ENCODE measurements at regions not wholly inside any gene's neighbourhood (a gene's known extent, or its start where the extent isn't known, plus 50 kb on each side); places are given as distances from the start of the nearest gene placed in this dataset.
"Not testable (repeated sequence)": the region's sequence is repeated elsewhere in the genome, so short reads cannot be mapped to it uniquely, and the experiment has no call there.

GRCh38 chr2:221948076-221948475 lies 350.7 kb downstream of the PAX3 start:
- H3K27me3 Mint-ChIP-seq (ENCODE audit: unreplicated experiment), result peaks cover 1% of the 10 kb centered on the region
- no peaks in the 10 kb centered on the region for H3K4me1 Mint-ChIP-seq (ENCODE audit: unreplicated experiment)
- H3K36me3 Mint-ChIP-seq (ENCODE audit: low read depth, unreplicated experiment), result no peaks in the 10 kb centered on the region
- no peak overlapping the region for H3K27ac Mint-ChIP-seq (ENCODE audit: unreplicated experiment)
- H3K9me3 Mint-ChIP-seq (ENCODE audit: unreplicated experiment), result no peaks in the 10 kb centered on the region
- TF ChIP-seq, protein P1, sequence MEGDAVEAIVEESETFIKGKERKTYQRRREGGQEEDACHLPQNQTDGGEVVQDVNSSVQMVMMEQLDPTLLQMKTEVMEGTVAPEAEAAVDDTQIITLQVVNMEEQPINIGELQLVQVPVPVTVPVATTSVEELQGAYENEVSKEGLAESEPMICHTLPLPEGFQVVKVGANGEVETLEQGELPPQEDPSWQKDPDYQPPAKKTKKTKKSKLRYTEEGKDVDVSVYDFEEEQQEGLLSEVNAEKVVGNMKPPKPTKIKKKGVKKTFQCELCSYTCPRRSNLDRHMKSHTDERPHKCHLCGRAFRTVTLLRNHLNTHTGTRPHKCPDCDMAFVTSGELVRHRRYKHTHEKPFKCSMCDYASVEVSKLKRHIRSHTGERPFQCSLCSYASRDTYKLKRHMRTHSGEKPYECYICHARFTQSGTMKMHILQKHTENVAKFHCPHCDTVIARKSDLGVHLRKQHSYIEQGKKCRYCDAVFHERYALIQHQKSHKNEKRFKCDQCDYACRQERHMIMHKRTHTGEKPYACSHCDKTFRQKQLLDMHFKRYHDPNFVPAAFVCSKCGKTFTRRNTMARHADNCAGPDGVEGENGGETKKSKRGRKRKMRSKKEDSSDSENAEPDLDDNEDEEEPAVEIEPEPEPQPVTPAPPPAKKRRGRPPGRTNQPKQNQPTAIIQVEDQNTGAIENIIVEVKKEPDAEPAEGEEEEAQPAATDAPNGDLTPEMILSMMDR (IDR thresholded peaks at IDR 0.05; ENCODE audit: unreplicated experiment), result no peak
- no peak overlapping the region for H3K4me3 Mint-ChIP-seq (ENCODE audit: unreplicated experiment)
- DNase-seq (ENCODE audit: low spot score), result no peak

GRCh38 chr2:221944452-221944851 lies 354.3 kb downstream of the PAX3 start:
- not testable (repeated sequence) for DNase-seq (ENCODE audit: low spot score); H3K4me1 Mint-ChIP-seq (ENCODE audit: unreplicated experiment); H3K27ac Mint-ChIP-seq (ENCODE audit: unreplicated experiment); H3K4me3 Mint-ChIP-seq (ENCODE audit: unreplicated experiment); H3K9me3 Mint-ChIP-seq (ENCODE audit: unreplicated experiment); H3K36me3 Mint-ChIP-seq (ENCODE audit: low read depth, unreplicated experiment); H3K27me3 Mint-ChIP-seq (ENCODE audit: unreplicated experiment)

DNA sequence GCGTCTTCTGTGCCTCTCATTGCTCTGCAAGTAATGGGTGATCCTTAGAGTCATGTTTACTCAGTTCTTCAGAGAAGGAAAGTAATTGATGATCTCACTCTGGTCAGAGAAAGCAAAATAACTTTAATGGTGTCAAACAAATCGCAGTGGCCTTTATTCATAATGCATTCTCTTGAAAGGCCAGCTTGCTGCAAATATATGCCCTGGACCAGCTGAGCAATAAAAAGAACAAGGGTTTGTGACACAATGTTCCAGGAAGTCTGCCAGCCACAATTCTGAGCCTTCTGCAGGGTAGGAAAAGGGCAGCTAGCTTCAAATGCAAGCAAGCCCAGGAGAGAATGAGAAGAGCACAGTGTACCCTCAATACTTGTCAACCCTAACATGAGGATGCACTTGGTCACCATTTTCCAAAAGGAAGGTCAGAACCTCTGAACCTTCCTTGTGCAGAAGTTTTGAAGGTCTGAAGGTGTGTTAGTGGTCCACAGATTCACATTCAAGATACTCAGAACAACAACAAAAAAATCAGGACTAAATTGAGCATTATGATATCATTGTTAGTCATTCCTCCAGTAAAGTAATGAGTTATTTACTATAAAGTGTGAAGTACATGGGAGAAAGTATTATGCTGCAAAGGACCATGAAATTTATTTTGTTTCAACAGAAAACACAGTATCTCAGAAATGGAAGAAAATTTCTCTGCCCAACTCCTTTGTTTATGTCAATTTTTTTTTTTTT lies 355.6 kb downstream of the PAX3 start:
- H3K9me3 Mint-ChIP-seq (ENCODE audit: unreplicated experiment), result no peaks in the 10 kb centered on the region
- H3K27me3 Mint-ChIP-seq (ENCODE audit: unreplicated experiment), result peaks cover 3% of the 10 kb centered on the region
- no peak overlapping the region for H3K4me3 Mint-ChIP-seq (ENCODE audit: unreplicated experiment)
- TF ChIP-seq, protein P1 (IDR thresholded peaks at IDR 0.05; ENCODE audit: unreplicated experiment), result no peak
- no peaks in the 10 kb centered on the region for H3K36me3 Mint-ChIP-seq (ENCODE audit: low read depth, unreplicated experiment)
- no peaks in the 10 kb centered on the region for H3K4me1 Mint-ChIP-seq (ENCODE audit: unreplicated experiment)
- no peak for DNase-seq (ENCODE audit: low spot score)
- no peak overlapping the region for H3K27ac Mint-ChIP-seq (ENCODE audit: unreplicated experiment)

GRCh38 chr2:221931251-221931991 lies 359.3 kb upstream of the EPHA4 start:
- Mint-ChIP-seq H3K9me3 (ENCODE audit: unreplicated experiment) (no peaks in the 10 kb centered on the region), H3K4me3 (ENCODE audit: unreplicated experiment) (no peak overlapping the region), H3K4me1 (ENCODE audit: unreplicated experiment) (no peaks in the 10 kb centered on the region), H3K27me3 (ENCODE audit: unreplicated experiment) (no peaks in the 10 kb centered on the region), H3K27ac (ENCODE audit: unreplicated experiment) (no peak overlapping the region), H3K36me3 (ENCODE audit: low read depth, unreplicated experiment) (no peaks in the 10 kb centered on the region)
- TF ChIP-seq, protein P1 (IDR thresholded peaks at IDR 0.05; ENCODE audit: unreplicated experiment), result no peak
- DNase-seq (ENCODE audit: low spot score), result no peak

GRCh38 chr2:221929259-221929658 lies 357.2 kb upstream of the EPHA4 start:
- TF ChIP-seq, protein P1 (IDR thresholded peaks at IDR 0.05; ENCODE audit: unreplicated experiment), result no peak
- Mint-ChIP-seq H3K4me1 (ENCODE audit: unreplicated experiment) (no peaks in the 10 kb centered on the region), H3K27ac (ENCODE audit: unreplicated experiment) (no peak overlapping the region), H3K27me3 (ENCODE audit: unreplicated experiment) (no peaks in the 10 kb centered on the region), H3K9me3 (ENCODE audit: unreplicated experiment) (no peaks in the 10 kb centered on the region), H3K36me3 (ENCODE audit: low read depth, unreplicated experiment) (no peaks in the 10 kb centered on the region), H3K4me3 (ENCODE audit: unreplicated experiment) (no peak overlapping the region)
- no peak for DNase-seq (ENCODE audit: low spot score)
